Non-pigmented ciliary epithelial cell (primary cell): ENCODE measurements at regions not wholly inside any gene's neighbourhood (a gene's known extent, or its start where the extent isn't known, plus 50 kb on each side); places are given as distances from the start of the nearest gene placed in this dataset.
"Not testable (repeated sequence)": the region's sequence is repeated elsewhere in the genome, so short reads cannot be mapped to it uniquely, and the experiment has no call there.

Experiments used
- DNase-seq: peaks from one replicate; pipeline ENCODE4 v3.0.0-alpha.2; 2010; ENCODE audit warnings: low read depth

GRCh38 chr3:151555523-151555922, 94.7 kb upstream of the IGSF10 start:
- no peak for DNase-seq

DNA sequence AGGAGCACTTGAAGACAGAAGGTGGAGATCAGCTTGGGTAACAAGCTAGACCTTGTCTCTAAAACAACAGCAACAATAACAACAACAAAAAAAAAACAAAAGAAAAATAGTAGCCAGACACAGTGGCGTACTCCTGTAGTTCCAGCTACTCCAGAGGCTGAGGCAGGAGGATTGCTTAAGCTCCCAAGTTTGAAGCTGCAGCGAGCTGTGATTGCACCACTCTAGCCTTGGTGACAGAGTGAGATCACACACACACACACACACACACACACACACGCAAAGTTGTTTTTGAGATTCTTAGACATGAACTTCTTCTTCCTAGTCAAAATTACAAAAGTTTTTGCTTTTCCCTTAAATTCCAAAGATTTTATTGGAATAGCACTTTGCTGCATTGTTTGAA, 93.0 kb upstream of the IGSF10 start:
- DNase-seq: no peak

- peak; percentile 41 for DNase-seq
Measured at GRCh38 chr3:151552589-151552988, 91.7 kb upstream of the IGSF10 start.

- DNase-seq: no peak
Measured at GRCh38 chr3:151550642-151551041, 89.8 kb upstream of the IGSF10 start.

- no peak for DNase-seq
Measured at GRCh38 chr3:151550025-151550618, 89.3 kb upstream of the IGSF10 start.

DNA sequence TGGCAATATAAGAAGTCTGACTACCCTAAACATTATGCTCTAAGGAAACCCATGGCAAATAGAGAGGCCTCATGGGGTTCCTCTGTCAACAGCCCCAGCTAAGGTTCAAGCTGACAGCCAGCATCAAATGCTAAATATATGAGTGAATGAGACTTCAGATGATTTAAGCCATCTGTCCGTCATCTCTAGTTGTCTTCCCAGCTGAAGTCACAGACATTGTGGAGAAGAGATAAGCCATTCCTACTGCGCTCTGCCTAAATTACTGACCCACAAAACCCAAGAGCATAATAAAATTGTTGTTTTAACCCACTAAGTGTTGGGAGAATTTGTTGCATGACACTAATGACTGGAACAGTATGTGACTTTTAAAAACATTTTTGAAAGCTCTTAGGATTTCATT, 87.3 kb upstream of the IGSF10 start:
- no peak for DNase-seq

- DNase-seq: no peak
Measured at GRCh38 chr3:151544164-151544548, 83.3 kb upstream of the IGSF10 start.

DNA sequence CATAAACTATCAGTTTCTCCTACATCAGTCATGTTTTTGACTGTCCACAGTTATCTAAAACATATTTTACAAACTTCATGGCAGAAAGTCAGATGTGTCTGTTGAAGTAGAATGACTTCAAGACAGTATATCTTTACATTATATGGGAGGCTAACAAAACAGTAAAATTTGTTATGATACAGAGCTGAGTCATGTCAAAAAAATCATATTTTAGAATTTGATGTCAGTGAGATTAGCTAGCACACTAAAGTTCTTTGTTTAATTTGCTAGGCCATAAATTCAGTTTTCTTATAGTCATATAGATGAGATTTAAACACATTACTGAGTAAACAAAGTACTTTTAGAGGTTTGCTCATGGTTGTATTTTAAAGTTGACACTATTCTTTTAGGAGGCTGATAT, 80.3 kb upstream of the IGSF10 start:
- DNase-seq: no peak

- no peak for DNase-seq
Measured at GRCh38 chr3:151539599-151539998, 78.7 kb upstream of the IGSF10 start.

GRCh38 chr3:151538456-151539393, 77.9 kb upstream of the IGSF10 start:
- no peak for DNase-seq

DNA sequence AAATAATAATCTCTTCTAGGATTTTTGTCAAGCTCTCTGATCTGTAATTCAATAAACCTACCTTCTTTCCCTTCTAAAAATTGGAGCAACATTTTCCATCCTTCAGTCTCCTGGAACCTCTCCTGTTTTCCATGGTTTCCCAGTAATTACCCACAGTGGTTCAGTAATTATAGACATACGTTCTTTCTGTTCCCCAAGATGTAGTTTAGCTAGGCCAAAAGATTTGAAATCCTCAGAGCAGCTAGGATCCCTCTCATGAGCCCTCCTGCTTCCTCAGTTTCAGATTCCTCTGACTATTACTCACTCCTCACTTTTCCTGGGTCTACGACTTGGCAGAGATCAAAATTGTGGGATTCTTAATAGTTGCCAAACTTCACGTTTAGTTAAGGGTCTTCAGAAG, 76.9 kb upstream of the IGSF10 start:
- peak; percentile 15 for DNase-seq

GRCh38 chr3:151526757-151527156, 65.9 kb upstream of the IGSF10 start:
- no peak for DNase-seq

DNA sequence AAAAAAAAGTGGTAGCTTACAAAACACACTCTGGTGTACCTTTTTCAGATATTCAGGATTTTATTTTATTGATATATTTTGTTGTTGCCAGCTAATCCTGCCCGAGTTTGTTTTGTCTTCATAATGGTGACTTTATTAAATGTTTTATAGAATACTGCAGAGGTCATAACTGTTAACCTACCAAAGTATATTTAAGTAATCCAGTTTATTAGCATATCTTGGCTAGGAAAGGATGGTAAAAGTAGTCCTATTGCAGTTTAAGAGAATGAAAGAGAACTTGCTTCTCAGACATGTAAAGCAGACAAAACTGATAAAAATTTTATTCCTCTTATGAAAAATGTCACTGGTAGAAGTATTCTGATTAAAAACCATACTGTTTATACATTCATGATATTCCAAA, 59.2 kb upstream of the IGSF10 start:
- DNase-seq: no peak

DNA sequence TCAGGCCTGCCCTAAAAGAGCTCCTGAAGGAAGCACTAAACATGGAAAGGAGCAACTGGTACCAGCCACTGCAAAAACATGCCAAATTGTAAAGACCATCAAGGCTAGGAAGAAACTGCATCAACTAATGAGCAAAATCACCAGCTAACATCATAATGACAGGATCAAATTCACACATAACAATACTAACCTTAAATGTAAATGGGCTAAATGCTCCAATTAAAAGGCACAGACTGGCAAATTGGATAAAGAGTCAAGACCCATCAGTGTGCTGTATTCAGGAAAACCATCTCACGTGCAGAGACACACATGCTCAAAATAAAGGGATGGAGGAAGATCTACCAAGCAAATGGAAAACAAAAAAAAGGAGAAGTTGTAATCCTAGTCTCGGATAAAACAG, 50.6 kb upstream of the IGSF10 start:
- not testable (repeated sequence) for DNase-seq
